Trophoblast cell (in vitro differentiated cells and primary cell): ENCODE measurements at regions not wholly inside any gene's neighbourhood (a gene's known extent, or its start where the extent isn't known, plus 50 kb on each side); places are given as distances from the start of the nearest gene placed in this dataset.

Source experiments
- DNase-seq, 2 donors: peaks; one replicate each; pipeline ENCODE4 v3.0.0-alpha.2; 2016
- H2AFZ ChIP-seq: 2 replicates; pipeline ENCODE4 v1.6.1; 2013; ENCODE audit warnings: low read length, moderate library complexity, mild to moderate bottlenecking; ENCODE audit not compliant: insufficient read depth, poor library complexity
- H2AK5ac ChIP-seq: 2 replicates; pipeline ENCODE4 v1.6.1; 2013; ENCODE audit warnings: mild to moderate bottlenecking, low read length
- H2BK120ac ChIP-seq: 2 replicates; pipeline ENCODE4 v1.6.1; 2013; ENCODE audit warnings: low read length, mild to moderate bottlenecking, moderate library complexity; ENCODE audit not compliant: insufficient read depth, poor library complexity
- H2BK12ac ChIP-seq: 2 replicates; pipeline ENCODE4 v1.6.1; 2013; ENCODE audit warnings: mild to moderate bottlenecking, low read length, moderate library complexity
- H2BK5ac ChIP-seq: 2 replicates; pipeline ENCODE4 v1.6.1; 2013; ENCODE audit warnings: low read length, low read depth, moderate library complexity, mild to moderate bottlenecking; ENCODE audit not compliant: poor library complexity
- H3K14ac ChIP-seq: 2 replicates; pipeline ENCODE4 v1.6.1; 2013; ENCODE audit warnings: mild to moderate bottlenecking, low read length
- H3K18ac ChIP-seq: 2 replicates; pipeline ENCODE4 v1.6.1; 2013; ENCODE audit warnings: mild to moderate bottlenecking, low read length
- H3K23ac ChIP-seq: 2 replicates; pipeline ENCODE4 v1.6.1; 2013; ENCODE audit warnings: low read length
- H3K27ac ChIP-seq: 2 replicates; pipeline ENCODE4 v1.5.1; 2013; ENCODE audit warnings: low read depth, mild to moderate bottlenecking, inconsistent platforms, low read length, moderate library complexity
- H3K27me3 ChIP-seq: 2 replicates; pipeline ENCODE4 v1.6.1; 2013; ENCODE audit warnings: inconsistent platforms, mild to moderate bottlenecking, low read length, moderate library complexity; ENCODE audit not compliant: insufficient read depth
- H3K36me3 ChIP-seq, 2 experiments: 1 replicate in 1 of 2; 2 replicates in 1 of 2; pipeline ENCODE4 v1.6.1; 2013; ENCODE audit warnings: low read length in 2 of 2, mild to moderate bottlenecking in 2 of 2, moderate library complexity in 1 of 2; ENCODE audit not compliant: insufficient read depth in 2 of 2, control insufficient read depth in 1 of 2
- H3K4ac ChIP-seq: 2 replicates; pipeline ENCODE4 v1.6.1; 2013; ENCODE audit warnings: low read depth, mild to moderate bottlenecking, low read length, moderate library complexity
- H3K4me1 ChIP-seq, 2 experiments: 1 replicate in 1 of 2; 2 replicates in 1 of 2; pipeline ENCODE4 v1.6.1; 2013; ENCODE audit warnings: low read length in 2 of 2, mild to moderate bottlenecking in 2 of 2, moderate library complexity in 1 of 2; ENCODE audit not compliant: insufficient read depth in 2 of 2, control insufficient read depth in 1 of 2
- H3K4me2 ChIP-seq: 2 replicates; pipeline ENCODE4 v1.6.1; 2013; ENCODE audit warnings: inconsistent platforms, mild to moderate bottlenecking, low read length, moderate library complexity
- H3K4me3 ChIP-seq: 2 replicates; pipeline ENCODE4 v1.5.1; 2013; ENCODE audit warnings: mild to moderate bottlenecking, low read depth, low read length, inconsistent platforms
- H3K79me1 ChIP-seq: one replicate; pipeline ENCODE4 v1.6.1; 2013; ENCODE audit warnings: low read length
- H3K79me2 ChIP-seq: 2 replicates; pipeline ENCODE4 v1.6.1; 2013; ENCODE audit warnings: low read length, mild to moderate bottlenecking; ENCODE audit not compliant: control insufficient read depth, insufficient read depth, poor library complexity
- H3K9ac ChIP-seq: 2 replicates; pipeline ENCODE4 v1.6.1; 2013; ENCODE audit warnings: mild to moderate bottlenecking, low read length
- H3K9me3 ChIP-seq: 2 replicates; pipeline ENCODE4 v1.6.1; 2013; ENCODE audit warnings: low read depth, mild to moderate bottlenecking, control low read depth, inconsistent platforms, low read length; ENCODE audit not compliant: insufficient read depth
- H4K12ac ChIP-seq: 2 replicates; pipeline ENCODE4 v1.6.1; 2013; ENCODE audit warnings: low read depth, mild to moderate bottlenecking, low read length, moderate library complexity
- H4K8ac ChIP-seq: 2 replicates; pipeline ENCODE4 v1.6.1; 2013; ENCODE audit warnings: low read depth, mild to moderate bottlenecking, low read length, moderate library complexity
- H4K91ac ChIP-seq: one replicate; pipeline ENCODE4 v1.6.1; 2013; ENCODE audit warnings: low read depth, mild to moderate bottlenecking, low read length, moderate library complexity
- WGBS: extraction: QIAGEN DNeasy Blood & Tissue Kit; methylation state at CpG from one replicate; pipeline ENCODE4 v1.1.7; 2013; ENCODE audit warnings: missing lambda C conversion rate; ENCODE audit not compliant: insufficient read length, insufficient coverage; ENCODE audit errors: extremely low coverage; 5-methylcytosine and 5-hydroxymethylcytosine counted together

DNA sequence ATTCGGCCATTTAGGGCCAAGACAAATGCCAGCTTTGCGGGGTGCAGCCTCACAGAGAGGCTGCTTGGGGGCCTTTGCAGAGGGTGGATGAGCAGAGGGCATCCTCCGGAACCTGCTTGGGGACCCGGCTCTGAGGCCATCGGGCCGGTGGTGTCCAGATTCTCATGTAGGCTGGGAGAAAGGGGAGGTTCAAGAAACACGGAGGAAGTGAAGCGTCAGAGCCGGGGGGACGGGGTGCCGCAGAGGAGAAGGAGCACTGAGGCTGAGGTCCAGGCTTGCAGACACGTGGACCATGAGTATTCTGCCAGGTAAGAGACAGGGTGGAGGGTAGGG, 150.7 kb upstream of the SHH start:
- Histone ChIP-seq H4K91ac (no peak overlapping the region), H3K4ac (no peak overlapping the region), H2BK5ac (no peak overlapping the region), H4K8ac (no peak overlapping the region), H3K27me3 (no peaks in the 10 kb centered on the region), H4K12ac (no peak overlapping the region), H2BK120ac (no peak overlapping the region), H3K4me3 (no peak overlapping the region), H3K79me2 (no peaks in the 10 kb centered on the region), H3K9ac (no peak overlapping the region), H3K9me3 (peaks cover 2% of the 10 kb centered on the region), H2AFZ (no peak overlapping the region), H3K14ac (no peak overlapping the region), H3K36me3 (no peaks in the 10 kb centered on the region), H3K23ac (no peak overlapping the region), H3K79me1 (no peaks in the 10 kb centered on the region), H3K27ac (no peak overlapping the region), H2BK12ac (no peak overlapping the region), H2AK5ac (no peak overlapping the region), H3K4me2 (no peak overlapping the region), H3K4me1 (no peaks in the 10 kb centered on the region), H3K18ac (no peak overlapping the region)
- no CpG with 5 or more reads among the region's 12 CpGs for WGBS
- no peak for DNase-seq

DNA sequence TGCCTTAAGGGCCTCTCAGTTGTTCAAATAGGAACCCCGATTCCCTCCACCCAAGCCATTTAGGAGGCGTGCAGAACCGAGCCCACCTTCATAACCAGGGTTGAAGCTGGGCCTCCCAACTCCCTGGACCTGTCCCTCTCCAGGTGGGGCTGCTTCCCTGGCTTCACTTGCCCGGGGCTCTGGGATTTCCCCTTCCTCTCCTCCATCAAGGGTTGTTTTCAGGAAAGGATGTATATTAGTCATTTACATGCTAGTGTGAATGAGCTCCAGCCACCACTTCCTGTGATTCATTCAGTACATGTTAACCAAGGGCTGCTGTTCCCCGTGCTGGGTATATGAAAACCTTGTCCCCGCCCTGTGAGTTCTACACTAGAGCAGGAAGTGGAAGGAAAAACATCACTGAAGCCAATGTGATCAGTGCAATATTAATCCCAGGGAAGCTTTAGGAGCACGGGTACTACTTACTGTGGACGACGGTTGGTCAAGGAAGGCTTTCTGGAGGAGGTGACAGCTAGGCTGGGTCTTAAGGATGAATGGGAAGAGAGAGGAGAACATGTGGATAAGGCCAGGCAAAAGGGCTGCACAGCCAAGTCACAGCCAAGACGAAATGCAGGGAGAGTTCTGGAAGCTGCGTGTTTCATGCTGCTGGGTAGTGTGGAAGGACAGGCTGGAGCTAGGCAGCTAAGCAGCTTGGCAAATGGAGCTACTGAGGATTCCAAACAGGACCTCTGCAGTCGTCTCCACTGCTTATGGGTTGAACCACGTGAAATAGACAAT, 150.1 kb upstream of the SHH start:
- H3K27me3 ChIP-seq = no peaks in the 10 kb centered on the region
- no peak overlapping the region for H2AK5ac ChIP-seq
- H4K12ac ChIP-seq = no peak overlapping the region
- H3K79me1 ChIP-seq = no peaks in the 10 kb centered on the region
- no peak overlapping the region for H3K4me2 ChIP-seq
- H3K14ac ChIP-seq = no peak overlapping the region
- no peak overlapping the region for H2AFZ ChIP-seq
- H4K91ac ChIP-seq = no peak overlapping the region
- H3K36me3 ChIP-seq = no peaks in the 10 kb centered on the region
- H3K79me2 ChIP-seq = no peaks in the 10 kb centered on the region
- WGBS = no CpG with 5 or more reads among the region's 13 CpGs
- H3K9me3 ChIP-seq = peaks cover 2% of the 10 kb centered on the region
- H3K4me1 ChIP-seq = no peaks in the 10 kb centered on the region
- no peak overlapping the region for H3K4ac ChIP-seq
- H3K27ac ChIP-seq = no peak overlapping the region
- H2BK12ac ChIP-seq = no peak overlapping the region
- H3K23ac ChIP-seq = no peak overlapping the region
- H4K8ac ChIP-seq = no peak overlapping the region
- no peak overlapping the region for H2BK5ac ChIP-seq
- no peak overlapping the region for H3K18ac ChIP-seq
- DNase-seq = no peak
- H3K4me3 ChIP-seq = peak overlapping the region; percentile 20
- no peak overlapping the region for H2BK120ac ChIP-seq
- H3K9ac ChIP-seq = no peak overlapping the region

DNA sequence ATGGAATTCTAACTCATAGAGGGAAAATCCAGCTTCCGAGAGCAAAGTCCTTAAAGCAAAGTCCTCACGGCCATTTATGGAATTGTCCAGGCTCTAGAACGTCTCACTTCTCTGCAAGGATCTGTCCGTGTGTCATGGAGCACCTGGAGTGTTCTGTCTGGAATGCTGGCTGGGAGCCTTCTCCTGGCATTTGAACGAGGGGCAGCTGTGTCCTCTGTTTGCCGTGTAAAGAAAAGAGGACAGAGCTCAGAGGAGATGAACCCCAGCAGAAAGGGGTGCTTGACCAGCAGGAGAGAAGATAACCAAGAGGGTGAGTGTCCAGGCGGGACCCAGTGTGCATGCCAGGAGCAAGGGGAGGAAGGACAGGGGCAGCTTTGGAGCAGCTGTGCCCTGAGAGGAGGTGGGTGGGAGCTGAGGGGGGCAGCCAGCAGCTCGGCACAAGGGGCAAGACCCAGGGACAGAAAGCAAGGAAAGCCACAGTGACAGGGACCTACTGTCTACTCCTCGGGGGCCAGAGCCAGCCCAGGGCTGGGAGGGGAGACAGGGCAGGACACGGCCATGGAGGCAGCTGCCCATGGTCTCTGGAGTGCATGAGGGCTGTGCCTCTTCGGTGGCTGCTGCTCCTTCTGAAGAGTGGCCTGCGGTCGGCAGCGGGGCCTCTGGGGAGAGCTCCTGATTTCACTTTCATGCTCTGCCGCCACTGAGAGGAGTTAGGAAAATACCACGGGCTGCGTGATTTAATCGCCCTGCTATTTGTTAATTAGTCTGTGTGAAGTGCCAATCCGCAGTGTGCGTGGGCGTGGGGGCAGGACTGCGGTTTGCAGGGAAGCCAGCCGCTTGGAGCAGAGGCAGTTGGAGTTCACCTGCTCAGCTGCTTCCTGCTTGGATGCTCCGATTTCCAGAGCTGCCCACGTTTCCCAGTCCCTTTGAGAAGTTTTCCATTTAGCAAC, 149.3 kb upstream of the SHH start:
- peak in 1 of 2 donors; percentile 8 for DNase-seq
- Histone ChIP-seq H2AK5ac (no peak overlapping the region), H2BK12ac (no peak overlapping the region), H3K4me2 (no peak overlapping the region), H4K12ac (no peak overlapping the region), H3K79me1 (no peaks in the 10 kb centered on the region), H2AFZ (no peak overlapping the region), H2BK5ac (no peak overlapping the region), H4K91ac (no peak overlapping the region), H3K27me3 (no peaks in the 10 kb centered on the region), H3K14ac (no peak overlapping the region), H3K18ac (no peak overlapping the region), H3K4me3 (no peak overlapping the region), H4K8ac (no peak overlapping the region), H3K36me3 (no peaks in the 10 kb centered on the region), H3K4me1 (no peaks in the 10 kb centered on the region), H3K4ac (no peak overlapping the region), H3K79me2 (no peaks in the 10 kb centered on the region), H3K27ac (no peak overlapping the region), H3K23ac (no peak overlapping the region), H3K9ac (no peak overlapping the region), H3K9me3 (peaks cover 2% of the 10 kb centered on the region), H2BK120ac (no peak overlapping the region)
- no CpG with 5 or more reads among the region's 25 CpGs for WGBS

DNA sequence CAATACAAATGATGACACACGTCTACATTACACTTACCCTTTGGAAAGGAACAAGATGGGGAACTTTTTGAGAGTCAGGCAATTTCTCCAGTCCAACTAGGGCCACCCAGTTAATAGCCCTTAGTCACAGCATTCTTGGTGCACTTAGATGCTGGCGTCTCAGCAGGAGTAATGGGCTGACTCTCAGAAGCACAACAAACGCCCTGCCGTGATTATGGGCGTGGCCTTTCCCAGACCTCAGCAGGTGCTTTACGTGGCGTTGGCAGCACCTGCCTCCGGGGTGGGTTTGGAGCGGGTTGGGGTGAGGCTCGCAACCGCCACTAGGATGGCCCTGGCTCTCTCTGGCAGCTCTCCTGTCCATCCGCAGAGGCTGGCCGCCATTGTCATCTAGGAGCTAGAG, 147.6 kb upstream of the SHH start:
- no peak overlapping the region for H4K8ac ChIP-seq
- H3K79me1 ChIP-seq = no peaks in the 10 kb centered on the region
- H3K9me3 ChIP-seq = peaks cover 7% of the 10 kb centered on the region
- no peak overlapping the region for H2BK12ac ChIP-seq
- no peak overlapping the region for H3K9ac ChIP-seq
- no peak overlapping the region for H4K91ac ChIP-seq
- no peak overlapping the region for H2AK5ac ChIP-seq
- H3K27me3 ChIP-seq = no peaks in the 10 kb centered on the region
- no peak overlapping the region for H3K4ac ChIP-seq
- H3K27ac ChIP-seq = no peak overlapping the region
- H4K12ac ChIP-seq = no peak overlapping the region
- no peak overlapping the region for H3K18ac ChIP-seq
- H3K23ac ChIP-seq = no peak overlapping the region
- peak; percentile 27 to 50 for DNase-seq
- no peak overlapping the region for H3K14ac ChIP-seq
- H3K4me3 ChIP-seq = no peak overlapping the region
- no peaks in the 10 kb centered on the region for H3K79me2 ChIP-seq
- H3K36me3 ChIP-seq = no peaks in the 10 kb centered on the region
- H2BK120ac ChIP-seq = no peak overlapping the region
- H3K4me1 ChIP-seq = no peaks in the 10 kb centered on the region
- WGBS = no CpG with 5 or more reads among the region's 13 CpGs
- no peak overlapping the region for H3K4me2 ChIP-seq
- H2BK5ac ChIP-seq = no peak overlapping the region
- H2AFZ ChIP-seq = no peak overlapping the region
